ENCODE measurements at regions not wholly inside any gene's neighbourhood (a gene's known extent, or its start where the extent isn't known, plus 50 kb on each side); places are given as distances from the start of the nearest gene placed in this dataset.
"Not testable (repeated sequence)": the region's sequence is repeated elsewhere in the genome, so short reads cannot be mapped to it uniquely, and the experiment has no call there.

- H3K27me3 ChIP-seq (ENCODE audit: control insufficient read depth, insufficient read depth, low read length); DNase-seq; H3K36me3 ChIP-seq (replicated peaks; ENCODE audit: control insufficient read depth, insufficient read depth, low read length); H3K4me3 ChIP-seq (ENCODE audit: insufficient read depth, low read depth, low read length): not testable (repeated sequence)
Measured at GRCh38 chr22:27324908-27325307, 476.6 kb downstream of the MN1 start.

GRCh38 chr22:27327497-27327896 lies 474.1 kb downstream of the MN1 start:
- no peak for DNase-seq
- Histone ChIP-seq H3K36me3 (replicated peaks; ENCODE audit: control insufficient read depth, insufficient read depth, low read length) (no peaks in the 10 kb centered on the region), H3K4me3 (ENCODE audit: insufficient read depth, low read depth, low read length) (no peak overlapping the region), H3K27me3 (ENCODE audit: control insufficient read depth, insufficient read depth, low read length) (no peaks in the 10 kb centered on the region; the same call in 1 of the 2 replicates)

DNA sequence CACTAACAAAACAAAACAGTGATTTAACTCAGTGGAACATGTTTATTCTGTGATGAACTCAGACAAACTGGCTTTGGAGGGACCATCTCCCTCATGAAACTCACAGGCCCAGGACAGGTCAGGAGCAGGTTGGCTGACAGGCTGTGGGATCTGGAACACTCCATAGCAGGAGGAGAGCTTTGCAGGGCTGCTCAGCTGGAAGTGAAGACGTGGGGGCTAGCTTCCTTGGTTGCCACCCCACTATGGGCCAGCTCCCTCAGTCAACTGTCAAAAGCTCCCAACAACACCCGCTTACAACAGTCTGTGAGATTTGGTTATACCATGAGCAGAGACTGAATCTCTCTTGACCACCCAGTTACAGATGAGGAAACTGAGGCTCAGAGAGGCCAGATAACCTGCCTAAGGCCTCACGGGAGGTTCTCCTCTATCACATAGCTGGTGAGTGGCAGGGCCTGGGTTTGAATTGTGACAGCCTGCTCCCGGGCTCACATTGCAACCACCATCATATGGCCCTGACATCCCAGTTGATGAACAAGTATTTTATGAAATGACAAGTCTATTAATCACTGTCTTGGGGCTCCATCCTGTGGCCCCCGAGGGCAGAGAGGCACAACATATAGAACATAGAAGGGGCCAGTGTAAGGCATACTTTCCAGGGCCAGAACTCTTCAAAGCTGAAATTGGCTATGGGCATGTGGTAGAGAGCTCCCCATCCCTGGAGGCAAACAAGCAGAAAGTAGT lies 473.4 kb downstream of the MN1 start:
- H3K4me3 ChIP-seq (ENCODE audit: insufficient read depth, low read depth, low read length) = no peak overlapping the region
- DNase-seq = no peak
- H3K27me3 ChIP-seq (ENCODE audit: control insufficient read depth, insufficient read depth, low read length) = no peaks in the 10 kb centered on the region; the same call in 1 of the 2 replicates
- no peaks in the 10 kb centered on the region for H3K36me3 ChIP-seq (replicated peaks; ENCODE audit: control insufficient read depth, insufficient read depth, low read length)

DNA sequence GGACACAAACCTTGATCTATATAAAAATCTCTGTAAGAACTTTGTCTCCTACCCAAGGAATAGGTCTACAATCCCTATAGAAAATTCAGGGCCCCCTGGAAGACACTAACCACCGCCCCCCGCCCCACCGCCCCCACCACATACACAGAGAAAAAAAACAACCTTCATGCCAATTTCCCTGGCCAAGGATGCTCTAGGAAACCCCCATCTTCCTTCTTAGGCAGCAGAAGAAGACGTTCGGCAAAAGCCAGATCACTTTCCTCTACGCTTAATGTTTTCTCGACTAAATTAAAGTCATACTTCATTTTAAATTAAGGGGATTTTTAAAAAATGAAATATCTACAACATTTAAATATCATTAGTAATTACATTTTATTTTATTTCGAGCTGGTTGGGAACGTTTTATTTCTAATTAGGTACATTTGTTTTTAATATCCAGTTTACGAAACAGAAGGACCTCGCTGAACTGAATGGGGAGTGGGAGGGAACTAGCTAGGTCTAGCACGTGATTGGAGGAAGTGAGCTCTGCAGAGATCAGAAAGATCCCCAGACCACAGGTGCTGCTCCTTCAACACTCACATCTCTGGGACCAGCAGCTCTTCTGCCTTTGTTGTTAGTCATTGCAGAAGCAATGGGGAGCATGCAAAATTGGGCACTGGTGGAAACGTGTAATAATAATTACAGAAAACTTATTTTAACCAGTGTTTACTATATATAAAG lies 472.3 kb downstream of the MN1 start:
- H3K4me3 ChIP-seq (ENCODE audit: insufficient read depth, low read depth, low read length) = no peak overlapping the region
- DNase-seq = peak; percentile 81
- no peaks in the 10 kb centered on the region for H3K36me3 ChIP-seq (replicated peaks; ENCODE audit: control insufficient read depth, insufficient read depth, low read length)
- no peaks in the 10 kb centered on the region for H3K27me3 ChIP-seq (ENCODE audit: control insufficient read depth, insufficient read depth, low read length)

- Histone ChIP-seq H3K36me3 (replicated peaks; ENCODE audit: control insufficient read depth, insufficient read depth, low read length) (no peaks in the 10 kb centered on the region), H3K4me3 (ENCODE audit: insufficient read depth, low read depth, low read length) (no peak overlapping the region), H3K27me3 (ENCODE audit: control insufficient read depth, insufficient read depth, low read length) (no peaks in the 10 kb centered on the region)
- DNase-seq = peak; percentile 2
Measured at GRCh38 chr22:27329966-27330645, 471.4 kb downstream of the MN1 start.

DNA sequence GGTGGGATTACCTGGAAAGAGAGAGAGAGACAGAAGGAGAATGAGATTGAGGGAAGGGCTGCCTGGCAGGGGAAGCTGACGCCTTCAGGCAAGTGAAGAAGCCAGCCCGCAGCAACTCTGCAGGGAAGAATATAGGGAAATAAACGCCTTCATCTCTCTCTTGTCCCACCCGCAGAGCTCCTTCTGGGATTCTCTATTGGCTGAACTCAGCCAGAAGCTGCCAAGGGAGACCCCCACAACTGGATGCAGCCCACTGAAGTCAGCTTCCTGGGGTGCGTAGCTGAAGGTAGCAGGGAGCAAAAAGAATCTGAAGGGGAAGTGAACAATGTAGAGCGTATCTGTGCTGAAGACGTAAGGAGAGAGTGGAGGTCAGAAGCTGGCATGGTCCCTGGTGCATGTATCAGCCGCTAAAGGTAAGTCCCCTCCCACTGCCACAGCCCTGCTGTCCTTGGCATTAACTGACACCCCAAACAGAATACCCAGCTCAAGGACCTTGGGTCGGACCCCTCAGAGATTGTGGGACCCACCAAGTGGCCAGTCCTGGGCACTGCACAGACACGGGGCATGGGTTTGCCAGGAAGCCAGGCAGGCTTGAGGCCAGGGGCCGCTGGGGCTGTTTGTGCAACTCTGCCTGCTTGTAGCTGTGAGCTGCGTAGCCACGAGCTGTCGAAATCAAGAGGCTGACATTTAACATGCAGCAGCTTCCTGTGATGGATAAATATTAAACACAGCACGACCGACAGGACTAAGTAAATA lies 469.9 kb downstream of the MN1 start:
- DNase-seq = peak; percentile 63

GRCh38 chr22:27335102-27335660 lies 466.4 kb downstream of the MN1 start:
- Histone ChIP-seq H3K4me3 (ENCODE audit: insufficient read depth, low read depth, low read length) (no peak overlapping the region), H3K27me3 (ENCODE audit: control insufficient read depth, insufficient read depth, low read length) (no peaks in the 10 kb centered on the region; the same call in 1 of the 2 replicates), H3K36me3 (replicated peaks; ENCODE audit: control insufficient read depth, insufficient read depth, low read length) (no peaks in the 10 kb centered on the region)
- DNase-seq = no peak

More for the DNA sequence above, 469.9 kb downstream of the MN1 start:
- Histone ChIP-seq H3K27me3 (ENCODE audit: control insufficient read depth, insufficient read depth, low read length) (no peaks in the 10 kb centered on the region), H3K36me3 (replicated peaks; ENCODE audit: control insufficient read depth, insufficient read depth, low read length) (no peaks in the 10 kb centered on the region), H3K4me3 (ENCODE audit: insufficient read depth, low read depth, low read length) (no peak overlapping the region)

DNA sequence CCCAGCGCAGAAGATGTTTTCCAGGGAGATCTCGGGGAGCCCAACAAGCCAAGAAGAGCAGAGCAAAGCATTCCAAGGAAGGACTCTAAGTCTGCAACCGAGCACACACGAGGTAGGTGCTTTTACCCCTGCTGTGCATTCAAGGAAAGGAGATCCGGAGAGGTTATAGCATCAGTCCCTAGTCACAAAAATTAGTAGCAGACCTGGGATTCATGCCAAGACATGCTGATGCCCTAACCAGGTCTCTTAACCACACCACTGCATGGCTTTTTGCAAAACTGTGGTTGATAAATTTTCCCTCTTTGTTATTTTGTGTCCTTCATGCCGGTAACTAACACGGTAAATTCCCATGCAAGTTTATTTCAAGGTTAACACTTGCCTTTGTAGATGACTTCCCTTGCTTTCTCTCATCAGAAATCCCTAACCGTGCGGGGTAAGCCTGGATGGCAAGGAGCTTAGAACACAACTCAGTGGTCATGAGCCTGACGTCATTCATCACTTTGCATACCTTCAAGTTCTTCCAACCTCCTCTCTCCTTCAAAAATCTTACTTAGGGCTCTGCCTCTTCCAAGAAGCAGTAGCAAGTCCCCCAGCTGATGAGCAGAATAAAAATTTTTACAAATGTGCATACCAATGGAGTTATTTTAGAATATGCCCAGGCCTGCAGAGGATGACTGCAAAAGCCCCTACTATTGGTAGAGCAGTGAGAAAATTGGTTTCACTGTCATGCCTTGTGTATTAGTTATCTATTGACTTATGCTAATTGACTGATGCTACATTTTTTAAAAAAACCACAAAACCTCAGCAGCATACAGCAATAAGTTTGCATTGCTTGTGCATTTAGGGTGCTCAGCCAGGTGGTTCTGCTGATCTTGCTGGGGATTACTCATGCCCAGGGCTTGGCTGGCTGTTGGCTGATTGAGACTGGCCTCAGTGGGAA lies 465.1 kb downstream of the MN1 start:
- Histone ChIP-seq H3K4me3 (ENCODE audit: insufficient read depth, low read depth, low read length) (no peak overlapping the region), H3K27me3 (ENCODE audit: control insufficient read depth, insufficient read depth, low read length) (no peaks in the 10 kb centered on the region; the same call in 1 of the 2 replicates), H3K36me3 (replicated peaks; ENCODE audit: control insufficient read depth, insufficient read depth, low read length) (no peaks in the 10 kb centered on the region)
- no peak for DNase-seq

GRCh38 chr22:27337676-27338075 lies 463.9 kb downstream of the MN1 start:
- DNase-seq = no peak
- H3K4me3 ChIP-seq (ENCODE audit: insufficient read depth, low read depth, low read length) = no peak overlapping the region
- no peaks in the 10 kb centered on the region for H3K36me3 ChIP-seq (replicated peaks; ENCODE audit: control insufficient read depth, insufficient read depth, low read length)
- no peaks in the 10 kb centered on the region; the same call in 1 of the 2 replicates for H3K27me3 ChIP-seq (ENCODE audit: control insufficient read depth, insufficient read depth, low read length)

GRCh38 chr22:27340047-27340446 lies 461.5 kb downstream of the MN1 start:
- no peaks in the 10 kb centered on the region; the same call in 1 of the 2 replicates for H3K27me3 ChIP-seq (ENCODE audit: control insufficient read depth, insufficient read depth, low read length)
- no peak overlapping the region for H3K4me3 ChIP-seq (ENCODE audit: insufficient read depth, low read depth, low read length)
- H3K36me3 ChIP-seq (replicated peaks; ENCODE audit: control insufficient read depth, insufficient read depth, low read length) = no peaks in the 10 kb centered on the region
- DNase-seq = no peak

DNA sequence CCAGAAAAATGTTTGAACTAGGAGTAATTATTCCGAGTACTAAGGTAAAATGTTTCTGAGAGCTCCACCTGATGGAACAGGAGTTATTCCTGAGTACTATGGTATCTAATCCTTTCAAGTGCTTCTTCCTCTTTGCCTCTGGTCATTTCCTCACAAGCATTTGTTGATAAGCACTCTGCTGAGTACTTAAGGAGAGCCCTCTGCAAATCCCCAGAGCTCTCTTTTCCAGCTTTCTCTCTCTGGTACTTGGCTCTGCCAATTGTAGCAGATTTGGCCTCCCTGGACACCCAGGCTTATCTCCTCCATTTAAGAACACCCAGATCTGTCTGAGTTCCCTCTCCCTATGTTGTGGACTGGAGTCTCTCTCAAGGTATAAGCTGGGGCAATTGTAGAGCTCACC lies 457.0 kb downstream of the MN1 start:
- no peak for DNase-seq
- H3K36me3 ChIP-seq (replicated peaks; ENCODE audit: control insufficient read depth, insufficient read depth, low read length) = no peaks in the 10 kb centered on the region
- no peaks in the 10 kb centered on the region for H3K27me3 ChIP-seq (ENCODE audit: control insufficient read depth, insufficient read depth, low read length)
- no peak overlapping the region for H3K4me3 ChIP-seq (ENCODE audit: insufficient read depth, low read depth, low read length)

DNA sequence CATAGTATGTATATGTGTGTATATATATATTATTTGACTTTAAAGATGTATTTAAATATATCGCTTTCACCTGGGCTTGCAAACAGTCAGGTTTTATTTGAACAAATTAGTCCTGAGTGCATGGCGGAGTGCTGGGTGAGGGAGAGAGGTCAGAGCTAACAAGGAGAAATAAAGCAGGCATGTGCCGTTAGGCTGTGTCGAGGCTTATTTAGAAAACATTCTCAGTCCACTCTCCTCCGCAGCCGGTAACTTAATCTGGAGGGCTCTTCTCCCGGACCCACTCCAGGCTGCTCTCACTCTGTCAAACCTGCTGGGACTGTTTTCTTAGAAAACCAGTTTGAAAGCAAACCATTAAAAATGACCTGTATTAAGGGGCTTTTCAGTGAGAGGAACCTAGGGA lies 455.9 kb downstream of the MN1 start:
- DNase-seq = no peak
- Histone ChIP-seq H3K4me3 (ENCODE audit: insufficient read depth, low read depth, low read length) (no peak overlapping the region), H3K36me3 (replicated peaks; ENCODE audit: control insufficient read depth, insufficient read depth, low read length) (no peaks in the 10 kb centered on the region), H3K27me3 (ENCODE audit: control insufficient read depth, insufficient read depth, low read length) (no peaks in the 10 kb centered on the region)

GRCh38 chr22:27347951-27348350 lies 453.6 kb downstream of the MN1 start:
- Histone ChIP-seq H3K36me3 (replicated peaks; ENCODE audit: control insufficient read depth, insufficient read depth, low read length) (no peaks in the 10 kb centered on the region), H3K4me3 (ENCODE audit: insufficient read depth, low read depth, low read length) (no peak overlapping the region), H3K27me3 (ENCODE audit: control insufficient read depth, insufficient read depth, low read length) (no peaks in the 10 kb centered on the region)
- DNase-seq = no peak

Measured in H7 (cell line).